Mononuclear cell (primary cell): ENCODE measurements at regions not wholly inside any gene's neighbourhood (a gene's known extent, or its start where the extent isn't known, plus 50 kb on each side); places are given as distances from the start of the nearest gene placed in this dataset.
"Not testable (repeated sequence)": the region's sequence is repeated elsewhere in the genome, so short reads cannot be mapped to it uniquely, and the experiment has no call there.

ENCODE experiments used
- H3K27me3 ChIP-seq: 2 replicates; pipeline ENCODE4 v1.6.0; 2011; ENCODE audit warnings: low read length, control low read depth; ENCODE audit not compliant: insufficient read depth
- H3K4me1 ChIP-seq: 2 replicates; pipeline ENCODE4 v1.5.1; 2011; ENCODE audit warnings: mild to moderate bottlenecking, low read length, control low read depth; ENCODE audit not compliant: insufficient read depth
- H3K4me3 ChIP-seq: 2 replicates; pipeline ENCODE4 v1.5.1; 2011; ENCODE audit warnings: mild to moderate bottlenecking, low read length, moderate library complexity
- H3K9me3 ChIP-seq: 2 replicates; pipeline ENCODE4 v1.5.1; 2011; ENCODE audit warnings: low read depth, mild to moderate bottlenecking, control low read depth, low read length

- no peaks in the 10 kb centered on the region for H3K4me1 ChIP-seq
- no peak overlapping the region for H3K4me3 ChIP-seq
- H3K27me3 ChIP-seq, result no peaks in the 10 kb centered on the region
- no peaks in the 10 kb centered on the region for H3K9me3 ChIP-seq
Measured at GRCh38 chr2:217604527-217605194, 398.1 kb downstream of the TNS1 start.

- H3K4me3 ChIP-seq, result no peak overlapping the region
- H3K9me3 ChIP-seq, result no peaks in the 10 kb centered on the region
- no peaks in the 10 kb centered on the region for H3K4me1 ChIP-seq
- H3K27me3 ChIP-seq, result no peaks in the 10 kb centered on the region
Measured at GRCh38 chr2:217601601-217602000, 401.2 kb downstream of the TNS1 start.

GRCh38 chr2:217599906-217600305 is 402.9 kb downstream of the TNS1 start:
- Histone ChIP-seq H3K4me1 (no peaks in the 10 kb centered on the region), H3K27me3 (no peaks in the 10 kb centered on the region), H3K9me3 (no peaks in the 10 kb centered on the region), H3K4me3 (no peak overlapping the region)

DNA sequence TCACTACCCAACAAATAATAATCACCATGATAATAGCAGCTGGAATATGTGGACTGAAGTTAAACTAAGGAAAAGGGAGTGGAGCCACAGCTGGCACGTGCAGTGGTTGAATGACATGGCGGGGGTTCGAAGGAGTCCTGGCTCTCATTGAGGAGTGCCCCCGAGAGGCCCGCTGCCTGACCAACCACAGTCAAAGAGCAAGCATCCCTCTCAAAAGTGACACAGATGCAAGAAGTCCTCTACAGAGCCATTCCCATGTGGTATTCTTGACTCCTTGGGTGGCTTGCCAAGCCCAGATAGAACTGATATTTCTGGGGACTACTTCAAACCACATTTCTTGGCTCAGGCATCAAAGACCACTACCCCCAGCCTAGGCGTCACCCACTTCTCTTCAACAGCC is 405.1 kb downstream of the TNS1 start:
- peaks cover 6% of the 10 kb centered on the region for H3K4me1 ChIP-seq
- H3K4me3 ChIP-seq, result no peak overlapping the region
- no peaks in the 10 kb centered on the region for H3K9me3 ChIP-seq

DNA sequence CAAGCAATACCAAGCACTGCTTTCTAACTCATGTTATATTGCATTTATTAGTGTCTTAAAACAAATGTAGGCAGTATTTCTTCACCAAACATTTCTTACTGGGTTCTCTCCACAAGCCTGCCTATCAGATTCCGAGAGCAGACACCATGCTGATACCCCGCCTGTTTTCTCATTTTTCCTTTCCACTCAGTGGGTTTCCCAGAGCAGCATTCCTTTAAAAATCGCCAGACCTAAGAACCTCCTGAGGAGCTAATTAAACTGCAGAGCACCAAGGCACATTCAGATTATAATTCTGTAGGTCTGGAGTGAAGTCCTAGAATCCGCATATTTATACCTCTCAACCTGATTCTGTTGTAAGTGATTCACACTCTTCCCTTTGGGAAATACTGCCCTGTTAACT is 405.6 kb downstream of the TNS1 start:
- Histone ChIP-seq H3K4me1 (peaks cover 6% of the 10 kb centered on the region), H3K9me3 (no peaks in the 10 kb centered on the region), H3K4me3 (no peak overlapping the region)

More for the DNA sequence above, 405.1 kb downstream of the TNS1 start:
- no peaks in the 10 kb centered on the region for H3K27me3 ChIP-seq

GRCh38 chr2:217593732-217594131 is 409.1 kb downstream of the TNS1 start:
- H3K4me1 ChIP-seq, result peaks cover 6% of the 10 kb centered on the region
- H3K4me3 ChIP-seq, result no peak overlapping the region
- no peaks in the 10 kb centered on the region for H3K9me3 ChIP-seq
- no peaks in the 10 kb centered on the region for H3K27me3 ChIP-seq

More for the DNA sequence above, 405.6 kb downstream of the TNS1 start:
- H3K27me3 ChIP-seq, result no peaks in the 10 kb centered on the region

DNA sequence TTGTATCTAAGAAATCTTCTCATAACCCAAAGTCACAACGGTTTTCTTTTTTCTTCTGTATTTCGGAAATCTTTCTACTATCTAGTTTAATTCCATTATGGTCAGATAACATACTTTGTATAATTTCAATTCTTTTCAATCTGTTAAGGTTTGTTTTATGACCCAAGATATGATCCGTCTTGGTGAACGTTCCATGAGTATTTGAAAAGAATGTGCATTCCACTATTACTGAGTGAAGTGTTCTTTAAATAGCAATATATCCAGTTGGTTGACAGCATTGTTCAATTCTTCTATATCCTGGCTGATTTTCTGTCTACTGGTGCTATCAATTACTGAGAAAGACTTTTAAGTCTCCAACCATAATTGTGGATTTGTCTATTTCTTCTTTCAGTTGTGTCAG is 414.5 kb downstream of the TNS1 start:
- Histone ChIP-seq H3K4me3 (no peak overlapping the region), H3K4me1 (no peaks in the 10 kb centered on the region), H3K27me3 (no peaks in the 10 kb centered on the region), H3K9me3 (no peaks in the 10 kb centered on the region)

GRCh38 chr2:217585362-217585761 is 417.4 kb downstream of the TNS1 start:
- H3K27me3 ChIP-seq, result no peaks in the 10 kb centered on the region
- no peak overlapping the region for H3K4me3 ChIP-seq
- H3K9me3 ChIP-seq, result no peaks in the 10 kb centered on the region
- no peaks in the 10 kb centered on the region for H3K4me1 ChIP-seq

GRCh38 chr2:217580407-217580806 is 422.4 kb downstream of the TNS1 start:
- not testable (repeated sequence) for H3K4me3 ChIP-seq, H3K9me3 ChIP-seq, H3K4me1 ChIP-seq, H3K27me3 ChIP-seq

GRCh38 chr2:217573571-217573970 is 429.2 kb downstream of the TNS1 start:
- no peaks in the 10 kb centered on the region for H3K4me1 ChIP-seq
- no peaks in the 10 kb centered on the region for H3K27me3 ChIP-seq
- no peak overlapping the region for H3K4me3 ChIP-seq
- no peaks in the 10 kb centered on the region for H3K9me3 ChIP-seq

GRCh38 chr2:217570394-217570793 is 432.4 kb downstream of the TNS1 start:
- Histone ChIP-seq H3K4me3 (no peak overlapping the region), H3K27me3 (no peaks in the 10 kb centered on the region), H3K9me3 (no peaks in the 10 kb centered on the region), H3K4me1 (no peaks in the 10 kb centered on the region)

GRCh38 chr2:217568289-217568971 is 434.4 kb downstream of the TNS1 start:
- Histone ChIP-seq H3K9me3 (no peaks in the 10 kb centered on the region), H3K27me3 (no peaks in the 10 kb centered on the region), H3K4me1 (no peaks in the 10 kb centered on the region), H3K4me3 (no peak overlapping the region)

GRCh38 chr2:217563565-217563964 is 439.2 kb downstream of the TNS1 start:
- Histone ChIP-seq H3K9me3 (no peaks in the 10 kb centered on the region), H3K27me3 (no peaks in the 10 kb centered on the region), H3K4me3 (no peak overlapping the region)

GRCh38 chr2:217562871-217563480 is 439.8 kb downstream of the TNS1 start:
- Histone ChIP-seq H3K27me3 (no peaks in the 10 kb centered on the region), H3K4me3 (no peak overlapping the region), H3K9me3 (no peaks in the 10 kb centered on the region), H3K4me1 (no peaks in the 10 kb centered on the region)

More at GRCh38 chr2:217563565-217563964, 439.2 kb downstream of the TNS1 start:
- H3K4me1 ChIP-seq, result no peaks in the 10 kb centered on the region

GRCh38 chr2:217559084-217559483 is 443.7 kb downstream of the TNS1 start:
- Histone ChIP-seq H3K27me3 (no peaks in the 10 kb centered on the region), H3K4me1 (no peaks in the 10 kb centered on the region), H3K4me3 (no peak overlapping the region), H3K9me3 (no peaks in the 10 kb centered on the region)
